Activated CD4-positive, alpha-beta T cell treated with anti-CD3 and anti-CD28 coated beads for 36 hours (primary cell): ENCODE measurements at regions not wholly inside any gene's neighbourhood (a gene's known extent, or its start where the extent isn't known, plus 50 kb on each side); places are given as distances from the start of the nearest gene placed in this dataset.

Experiments
- ATAC-seq: fragments of 200-7000 bp; cut with Tn5 transposase; one replicate; pipeline ENCODE4 v1.10.0; 2021; ENCODE audit warnings: mild to moderate bottlenecking, moderate library complexity
- CTCF ChIA-PET: fragments of 350-600 bp; sonication (Branson Sonifier 250); formaldehyde crosslinking; loops from one replicate; lab custom pipeline; 2021; ENCODE audit warnings: antibody characterized with exemption; lab: Charles Lee
- POLR2A ChIA-PET: fragments of 350-600 bp; sonication (Branson Sonifier 250); formaldehyde crosslinking; loops from one replicate; lab custom pipeline; 2021; ENCODE audit warnings: antibody characterized with exemption, inconsistent platforms; lab: Charles Lee
- DNase-seq: peaks from one replicate; pipeline ENCODE4 v3.0.0-alpha.2; 2020
- H3K27ac Mint-ChIP-seq: one replicate; pipeline ENCODE4 v1.8.0; 2021; ENCODE audit warnings: mixed read lengths
- H3K27me3 Mint-ChIP-seq: one replicate; pipeline ENCODE4 v1.8.0; 2021; ENCODE audit warnings: mixed read lengths
- H3K36me3 Mint-ChIP-seq: one replicate; pipeline ENCODE4 v1.8.0; 2021; ENCODE audit warnings: low read depth, mixed read lengths
- H3K4me1 Mint-ChIP-seq: one replicate; pipeline ENCODE4 v1.8.0; 2021; ENCODE audit warnings: mixed read lengths
- H3K4me3 Mint-ChIP-seq: one replicate; pipeline ENCODE4 v1.8.0; 2021; ENCODE audit warnings: mild to moderate bottlenecking, moderate library complexity, mixed read lengths
- H3K9me3 Mint-ChIP-seq: one replicate; pipeline ENCODE4 v1.8.0; 2021; ENCODE audit warnings: low read depth, mixed read lengths
- intact Hi-C, 2 experiments: fragments of 100-400 bp; cut with DNase I in 1 of 2; cut with micrococcal nuclease in 1 of 2; formaldehyde crosslinking; loops; one replicate each; pipeline versions ENCODE4 v1.14.2 to v1.15.1; 2022 to 2024; cut with DNase I, micrococcal nuclease

DNA sequence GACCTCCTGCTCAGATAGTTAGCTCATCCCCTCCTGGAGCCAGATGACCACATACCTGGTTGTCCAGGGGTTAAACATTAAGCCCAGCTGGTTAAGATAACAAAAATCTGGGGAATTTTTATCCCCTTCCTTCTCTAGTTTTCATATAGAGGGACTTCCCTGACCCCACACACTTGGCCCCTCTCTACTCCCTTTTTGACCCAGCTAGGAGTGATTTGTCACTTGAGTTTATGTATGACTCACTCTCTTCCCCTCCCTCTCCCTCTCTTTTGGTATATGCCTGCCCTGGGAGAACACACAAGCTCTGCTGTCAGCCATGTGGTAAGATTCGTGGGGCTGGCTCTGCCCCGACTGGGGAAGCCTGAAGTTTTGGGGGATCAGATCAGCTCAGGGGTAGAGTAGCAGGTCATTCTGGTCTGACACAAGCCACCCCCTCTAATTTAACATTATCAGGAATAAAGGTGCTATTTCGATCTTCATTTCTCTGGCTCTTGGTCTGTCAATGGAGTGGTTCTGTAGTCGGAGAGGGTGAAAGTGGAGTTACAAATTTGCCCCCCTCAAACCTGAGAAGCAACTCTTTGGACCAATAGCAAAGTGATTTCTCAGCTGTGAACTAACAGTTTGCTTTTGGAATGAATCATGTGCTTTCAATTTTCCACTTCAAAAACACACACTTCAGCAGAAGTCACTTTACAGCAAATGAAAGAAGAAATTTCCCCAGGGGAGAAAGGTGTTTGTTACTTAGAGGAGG lies 415.3 kb upstream of the CADM1 start:
- Mint-ChIP-seq H3K4me3 (no peak overlapping the region), H3K36me3 (no peaks in the 10 kb centered on the region), H3K27me3 (peaks cover 22% of the 10 kb centered on the region), H3K27ac (peak overlapping the region; percentile 77), H3K4me1 (peaks cover 25% of the 10 kb centered on the region), H3K9me3 (no peaks in the 10 kb centered on the region)
- ChIA-PET POLR2A (no interaction called here), CTCF (interaction anchor here (1.1 kb wide), 1 partner anchor 10 kb away, joined by 4 read pairs; no protein-coding TSS in a partner anchor)
- DNase-seq (peak; percentile 39), ATAC-seq (peak; percentile 91)
- intact Hi-C loops, result loop anchor here in 1 of 2 experiments (5.0 kb wide), 2 partner anchors 417 to 933 kb away; partner anchors contain the start of gene CADM1

DNA sequence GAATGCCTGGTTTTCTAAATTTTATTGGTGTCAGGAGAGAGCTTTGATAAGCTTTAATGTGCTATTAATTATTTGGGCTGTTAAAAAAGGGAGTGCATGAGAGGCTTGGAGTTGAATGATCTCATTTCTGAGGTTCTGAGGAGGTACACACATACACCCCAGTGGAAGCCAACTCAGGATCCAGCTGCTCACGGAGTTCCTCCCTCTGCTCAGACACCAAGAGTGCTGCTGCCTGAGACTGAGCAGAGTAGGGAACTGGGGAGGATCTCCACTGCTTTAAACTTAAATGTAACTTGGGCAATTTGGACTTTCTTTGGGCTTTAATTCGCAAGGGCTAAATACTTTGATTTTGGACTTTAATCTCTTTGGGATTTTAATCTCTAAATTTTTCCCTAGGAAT lies 414.4 kb upstream of the CADM1 start:
- no peak for ATAC-seq
- ChIA-PET POLR2A (no interaction called here), CTCF (no interaction called here)

DNA sequence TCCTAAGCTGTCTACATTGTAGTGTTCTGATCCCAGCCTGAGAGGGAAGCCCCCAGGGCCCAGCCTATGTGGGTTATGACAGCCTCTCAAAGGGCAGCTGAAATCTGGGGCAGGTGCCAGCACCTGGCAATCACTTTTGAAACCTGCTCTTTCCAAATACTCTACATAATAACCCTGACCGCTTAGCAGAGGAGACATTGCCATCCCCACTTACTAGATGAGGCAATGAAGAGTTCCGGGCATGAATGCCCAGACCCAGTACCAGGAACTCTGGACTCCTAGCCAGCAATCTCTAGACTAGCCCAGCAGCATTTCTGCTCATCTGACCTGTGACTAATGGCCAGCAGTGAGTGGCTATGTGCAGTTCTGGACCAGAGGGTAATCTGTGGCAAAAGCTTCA lies 412.4 kb upstream of the CADM1 start:
- intact Hi-C loops, result no loop called here
- ChIA-PET POLR2A (no interaction called here), CTCF (no interaction called here)
- no peak overlapping the region for H3K4me3 Mint-ChIP-seq
- DNase-seq, result no peak
- no peak for ATAC-seq
- H3K4me1 Mint-ChIP-seq, result peaks cover 23% of the 10 kb centered on the region
- H3K27me3 Mint-ChIP-seq, result peaks cover 8% of the 10 kb centered on the region
- H3K9me3 Mint-ChIP-seq, result no peaks in the 10 kb centered on the region
- no peaks in the 10 kb centered on the region for H3K36me3 Mint-ChIP-seq
- H3K27ac Mint-ChIP-seq, result no peak overlapping the region

More for the DNA sequence above, 414.4 kb upstream of the CADM1 start:
- peaks cover 21% of the 10 kb centered on the region for H3K27me3 Mint-ChIP-seq
- no peak for DNase-seq
- H3K4me3 Mint-ChIP-seq, result no peak overlapping the region
- peaks cover 25% of the 10 kb centered on the region for H3K4me1 Mint-ChIP-seq
- H3K27ac Mint-ChIP-seq, result no peak overlapping the region
- no peaks in the 10 kb centered on the region for H3K9me3 Mint-ChIP-seq
- intact Hi-C loops, result no loop called here
- no peaks in the 10 kb centered on the region for H3K36me3 Mint-ChIP-seq

DNA sequence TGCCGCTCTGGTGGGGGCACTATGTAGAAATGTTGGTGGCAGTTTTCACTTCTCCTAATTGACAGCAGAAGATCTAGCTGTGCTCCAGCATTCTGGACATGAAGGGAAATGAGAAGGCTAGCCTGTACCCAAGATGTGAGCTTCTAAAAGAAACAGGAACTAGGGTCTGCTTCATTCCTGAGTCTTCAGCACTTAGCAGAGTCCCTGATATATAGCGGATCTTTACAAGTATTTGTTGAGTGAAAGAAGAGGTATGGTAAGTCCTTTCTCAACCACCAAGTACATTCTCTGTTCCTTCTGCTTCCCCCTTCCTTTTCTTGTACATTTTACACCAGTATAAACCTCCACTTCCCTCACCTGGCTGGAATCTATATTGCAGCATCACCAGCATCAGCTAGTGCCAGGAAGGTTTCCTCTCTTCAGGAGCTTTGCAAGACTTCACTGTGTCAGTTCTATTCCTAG lies 408.3 kb upstream of the CADM1 start:
- DNase-seq, result no peak
- intact Hi-C loops, result no loop called here
- POLR2A ChIA-PET, result no interaction called here
- no peaks in the 10 kb centered on the region for H3K9me3 Mint-ChIP-seq
- H3K4me3 Mint-ChIP-seq, result no peak overlapping the region
- no peak overlapping the region for H3K27ac Mint-ChIP-seq
- CTCF ChIA-PET, result interaction anchor here (0.6 to 1.0 kb wide), 2 partner anchors 17 to 578 kb away, joined by 3 read pairs; no protein-coding TSS in a partner anchor
- no peak for ATAC-seq
- no peaks in the 10 kb centered on the region for H3K4me1 Mint-ChIP-seq
- no peaks in the 10 kb centered on the region for H3K36me3 Mint-ChIP-seq
- peaks cover 2% of the 10 kb centered on the region for H3K27me3 Mint-ChIP-seq

DNA sequence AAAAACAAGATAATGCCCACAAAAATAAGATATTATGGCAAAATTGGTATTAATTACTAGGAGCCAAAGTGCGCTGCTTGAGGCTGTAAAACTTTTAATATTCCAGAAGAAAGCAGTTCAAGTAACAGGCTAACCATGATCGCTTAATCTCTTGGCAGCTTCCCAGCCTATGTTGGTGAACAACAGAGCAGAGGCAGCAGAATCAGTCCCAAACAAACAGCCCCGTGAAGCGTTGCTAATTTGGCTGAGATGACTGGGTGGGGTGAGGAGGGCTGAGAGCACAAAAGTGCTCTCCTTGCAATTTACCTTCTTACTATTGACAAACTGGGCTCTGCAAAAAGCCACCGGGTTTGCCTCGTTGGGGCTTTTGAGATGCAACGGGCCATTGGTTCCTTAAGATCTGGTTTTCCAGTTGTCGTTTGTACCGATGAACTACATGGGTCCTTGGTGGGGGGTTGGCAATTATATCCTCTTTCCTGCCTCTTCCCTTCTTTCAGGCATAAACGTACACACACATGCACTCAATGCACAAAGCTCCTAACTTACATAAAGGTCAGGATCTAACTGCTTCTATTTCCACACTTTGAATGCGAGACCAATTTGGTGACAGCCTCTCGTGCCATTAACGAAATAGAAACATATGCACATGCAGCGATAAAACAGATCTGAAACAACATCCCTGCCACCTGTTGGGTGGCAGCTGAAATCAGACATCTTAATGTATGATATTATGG lies 407.6 kb upstream of the CADM1 start:
- Mint-ChIP-seq H3K36me3 (no peaks in the 10 kb centered on the region), H3K27ac (no peak overlapping the region), H3K4me3 (no peak overlapping the region), H3K27me3 (peaks cover 2% of the 10 kb centered on the region), H3K4me1 (no peaks in the 10 kb centered on the region), H3K9me3 (no peaks in the 10 kb centered on the region)
- no peak for DNase-seq
- intact Hi-C loops, result no loop called here
- no peak for ATAC-seq
- CTCF ChIA-PET, result interaction anchor here (0.9 kb wide), 1 partner anchor 14 kb away, joined by 3 read pairs; no protein-coding TSS in a partner anchor
- POLR2A ChIA-PET, result no interaction called here

DNA sequence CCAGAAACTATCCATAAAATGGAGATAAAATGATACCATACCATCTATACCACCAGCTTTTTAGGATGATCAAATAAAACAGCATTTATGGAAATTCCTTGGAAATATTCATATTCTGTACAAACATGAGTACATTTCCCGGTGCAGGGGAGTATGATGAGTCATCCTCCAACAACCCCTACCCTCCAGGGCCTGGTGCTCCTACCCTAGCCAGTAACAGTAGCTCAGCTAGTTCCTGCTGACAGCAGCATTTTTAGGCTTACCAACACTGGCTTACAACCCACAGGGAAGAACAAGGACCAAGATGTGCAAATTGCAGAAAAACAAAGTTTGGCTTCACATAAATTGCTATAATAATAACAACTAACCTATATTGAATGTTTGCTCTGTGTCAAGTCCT lies 406.2 kb upstream of the CADM1 start:
- DNase-seq (no peak), ATAC-seq (no peak)
- Mint-ChIP-seq H3K27me3 (peaks cover 5% of the 10 kb centered on the region), H3K36me3 (no peaks in the 10 kb centered on the region), H3K4me3 (no peak overlapping the region), H3K4me1 (no peaks in the 10 kb centered on the region), H3K9me3 (no peaks in the 10 kb centered on the region), H3K27ac (no peak overlapping the region)
- POLR2A ChIA-PET, result no interaction called here
- CTCF ChIA-PET, result no interaction called here
- intact Hi-C loops, result no loop called here

DNA sequence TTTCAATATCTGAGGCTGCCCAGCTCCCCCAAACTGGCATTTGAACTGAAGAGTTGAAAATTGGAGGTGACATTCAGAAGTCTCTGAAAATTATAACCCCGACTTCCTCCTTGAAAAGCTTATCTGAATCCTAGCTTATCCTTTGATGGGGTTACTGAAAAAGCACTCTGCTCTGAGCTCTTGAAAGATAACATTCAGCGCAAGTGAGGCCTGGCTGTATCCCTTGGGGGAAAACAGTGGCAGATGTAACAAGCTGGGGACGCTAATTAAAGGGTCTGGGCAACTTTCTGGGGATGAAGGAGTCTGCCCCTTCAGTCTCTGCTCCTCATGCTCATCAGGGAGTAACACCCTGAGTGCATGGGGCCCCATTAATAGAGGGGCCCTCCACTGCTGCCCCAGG lies 402.0 kb upstream of the CADM1 start:
- Mint-ChIP-seq H3K27ac (no peak overlapping the region), H3K27me3 (peaks cover 3% of the 10 kb centered on the region), H3K4me3 (no peak overlapping the region), H3K4me1 (no peaks in the 10 kb centered on the region), H3K9me3 (no peaks in the 10 kb centered on the region), H3K36me3 (no peaks in the 10 kb centered on the region)
- ChIA-PET CTCF (interaction anchor here (0.7 kb wide), 1 partner anchor 27 kb away, joined by 3 read pairs; no protein-coding TSS in a partner anchor), POLR2A (no interaction called here)
- DNase-seq, result no peak
- no peak for ATAC-seq
- intact Hi-C loops, result no loop called here

DNA sequence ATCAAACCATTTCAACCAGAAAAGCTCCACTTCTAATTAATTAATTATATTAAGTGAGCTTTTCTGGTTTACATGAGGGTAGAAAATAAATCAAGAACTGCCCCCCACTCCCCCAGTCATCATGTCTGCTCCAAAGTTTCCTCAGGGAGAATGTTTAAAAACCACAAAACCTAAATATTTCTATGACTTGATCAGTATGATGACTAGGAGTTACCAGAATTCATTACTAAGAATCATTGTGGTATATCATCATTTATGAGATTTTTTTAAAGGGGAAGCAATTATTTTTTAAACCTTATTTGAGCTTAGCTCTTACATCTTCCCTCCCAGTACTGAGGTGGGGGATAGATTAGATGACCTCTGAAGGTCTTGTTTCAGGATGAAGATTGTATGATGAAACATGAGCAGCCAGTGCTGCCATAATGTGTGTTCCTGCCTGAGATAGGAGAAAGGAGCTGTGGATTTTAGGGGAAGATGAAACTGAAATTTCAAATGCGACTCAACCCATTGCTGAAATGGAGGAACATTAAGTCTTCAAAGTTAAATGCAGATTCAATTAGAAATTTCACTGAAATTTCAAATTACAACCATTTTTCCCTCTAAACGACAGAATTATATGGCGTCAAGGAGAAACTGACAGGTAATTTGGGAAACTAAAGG lies 401.3 kb upstream of the CADM1 start:
- peaks cover 3% of the 10 kb centered on the region for H3K27me3 Mint-ChIP-seq
- H3K4me3 Mint-ChIP-seq, result no peak overlapping the region
- ChIA-PET POLR2A (interaction anchor here (0.6 kb wide), 1 partner anchor 390 kb away, joined by 3 read pairs; no protein-coding TSS in a partner anchor), CTCF (interaction anchor here (0.7 kb wide), 2 partner anchors 26 to 742 kb away, joined by 3 read pairs; no protein-coding TSS in a partner anchor)
- no peaks in the 10 kb centered on the region for H3K4me1 Mint-ChIP-seq
- peaks cover 4% of the 10 kb centered on the region for H3K9me3 Mint-ChIP-seq
- intact Hi-C loops, result no loop called here
- ATAC-seq, result no peak
- H3K36me3 Mint-ChIP-seq, result no peaks in the 10 kb centered on the region
- H3K27ac Mint-ChIP-seq, result no peak overlapping the region
- DNase-seq, result no peak

DNA sequence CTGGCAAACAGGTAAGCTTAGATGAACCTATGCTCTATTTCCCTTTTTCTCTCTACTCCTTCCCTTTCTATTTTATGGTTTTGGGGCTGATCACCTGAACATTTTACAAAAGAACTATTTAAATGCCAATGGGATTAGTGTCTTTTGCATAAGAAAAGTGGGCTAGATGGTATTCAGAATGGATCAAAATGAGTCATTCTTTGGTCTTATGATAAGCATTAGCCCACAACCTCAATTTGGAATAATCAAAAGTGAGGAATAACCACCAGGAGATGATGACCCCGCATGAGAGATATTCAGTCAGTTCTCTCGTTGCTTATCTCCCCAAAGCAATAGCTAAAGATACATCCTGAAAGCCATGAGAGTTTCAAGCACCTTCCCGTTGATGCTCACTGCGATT lies 399.0 kb upstream of the CADM1 start:
- no peaks in the 10 kb centered on the region for H3K4me1 Mint-ChIP-seq
- H3K27me3 Mint-ChIP-seq, result peaks cover 7% of the 10 kb centered on the region
- intact Hi-C loops, result no loop called here
- DNase-seq (no peak), ATAC-seq (no peak)
- ChIA-PET CTCF (interaction anchor here (0.6 to 1.1 kb wide), 2 partner anchors 22 to 419 kb away, joined by 3 read pairs; no protein-coding TSS in a partner anchor), POLR2A (no interaction called here)
- no peak overlapping the region for H3K27ac Mint-ChIP-seq
- no peak overlapping the region for H3K4me3 Mint-ChIP-seq
- no peaks in the 10 kb centered on the region for H3K36me3 Mint-ChIP-seq
- H3K9me3 Mint-ChIP-seq, result peaks cover 4% of the 10 kb centered on the region

DNA sequence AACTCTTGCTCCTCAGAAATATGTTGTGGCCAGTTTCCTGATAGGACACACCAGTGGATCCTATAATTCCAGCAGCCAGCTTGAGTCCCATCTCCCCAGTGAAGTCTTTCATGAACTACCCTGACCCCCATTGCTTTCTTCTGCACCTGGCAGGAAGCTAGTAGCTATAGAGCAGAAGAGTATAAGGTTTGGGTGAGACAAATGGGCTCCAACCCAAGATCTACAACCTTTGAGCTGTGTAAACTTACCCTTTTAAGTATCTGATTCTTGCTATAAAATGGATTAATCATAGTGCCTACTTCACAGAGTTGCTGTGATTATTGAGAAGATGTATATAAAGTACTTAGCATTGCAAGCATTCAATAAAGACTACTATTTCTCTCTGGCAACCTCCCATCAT lies 396.9 kb upstream of the CADM1 start:
- Mint-ChIP-seq H3K27me3 (peaks cover 4% of the 10 kb centered on the region), H3K4me3 (no peak overlapping the region), H3K27ac (no peak overlapping the region), H3K4me1 (no peaks in the 10 kb centered on the region), H3K9me3 (peaks cover 4% of the 10 kb centered on the region), H3K36me3 (no peaks in the 10 kb centered on the region)
- no peak for ATAC-seq
- intact Hi-C loops, result no loop called here
- ChIA-PET CTCF (no interaction called here), POLR2A (no interaction called here)
- no peak for DNase-seq

DNA sequence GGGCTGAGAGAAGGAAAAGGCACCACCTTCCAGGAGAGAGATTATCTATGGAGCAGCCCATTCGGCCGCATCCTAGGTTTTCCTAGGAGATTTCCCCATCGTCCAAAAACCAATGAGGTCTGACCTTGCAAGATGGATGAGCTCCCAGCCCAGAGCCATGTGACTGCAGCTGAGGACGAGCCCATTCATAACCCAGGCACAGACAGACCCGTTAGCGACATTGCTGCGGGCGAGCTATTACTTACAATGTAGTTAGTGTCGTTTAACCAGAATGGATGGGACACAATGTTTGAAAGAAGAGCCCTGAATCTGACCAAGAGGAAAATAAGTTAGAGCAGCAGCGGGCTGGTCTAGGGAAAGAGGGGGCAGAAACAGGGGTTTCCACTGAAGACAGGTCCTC lies 395.9 kb upstream of the CADM1 start:
- no peak for ATAC-seq
- Mint-ChIP-seq H3K27ac (no peak overlapping the region), H3K27me3 (peaks cover 4% of the 10 kb centered on the region), H3K9me3 (peaks cover 4% of the 10 kb centered on the region), H3K36me3 (no peaks in the 10 kb centered on the region), H3K4me3 (no peak overlapping the region), H3K4me1 (no peaks in the 10 kb centered on the region)
- DNase-seq, result no peak
- CTCF ChIA-PET, result no interaction called here
- intact Hi-C loops, result no loop called here
- POLR2A ChIA-PET, result no interaction called here
